ENCODE measurements at regions not wholly inside any gene's neighbourhood (a gene's known extent, or its start where the extent isn't known, plus 50 kb on each side); places are given as distances from the start of the nearest gene placed in this dataset.

- TF ChIP-seq CTCF (IDR thresholded peaks at IDR 0.05) = no peak
- no peak for TF ChIP-seq EP300 (IDR thresholded peaks at IDR 0.05; ENCODE audit: low read depth)
These were observed 202.9 kb downstream of the NXNL2 start for GRCh38 chr9:88737876-88738275.

Measured in transverse colon (tissue), 3 donors.